ENCODE measurements at regions not wholly inside any gene's neighbourhood (a gene's known extent, or its start where the extent isn't known, plus 50 kb on each side); places are given as distances from the start of the nearest gene placed in this dataset.

DNA sequence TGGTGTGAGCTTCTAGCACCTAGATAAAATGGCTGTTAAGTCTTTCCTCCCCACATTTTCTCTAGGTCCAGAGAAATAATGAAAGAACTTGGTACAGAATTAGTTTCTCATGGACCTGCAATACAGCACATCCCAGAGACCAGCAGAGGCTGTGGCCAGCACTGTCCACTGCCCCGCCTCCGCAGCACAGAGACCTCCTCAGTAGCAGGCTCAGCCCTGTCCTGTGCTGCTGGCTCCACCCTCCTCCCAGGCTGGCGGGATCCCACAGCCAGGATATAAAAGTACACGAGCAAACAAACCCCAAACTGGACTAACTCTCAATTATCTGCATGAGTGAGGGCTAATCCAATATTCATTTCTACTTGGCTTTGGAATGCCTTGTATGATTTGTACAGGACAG, 401.5 kb downstream of the RPS6KC1 start:
- WGBS (ENCODE audit: low lambda C conversion rate): 38% methylated on average over 4 of the region's 4 CpGs
- CTCF ChIA-PET: no interaction called here

More for the DNA sequence above, 401.5 kb downstream of the RPS6KC1 start:
- H3K27me3 ChIP-seq (ENCODE audit: insufficient read depth): no peaks in the 10 kb centered on the region
- no peaks in the 10 kb centered on the region for H3K79me2 ChIP-seq (ENCODE audit: insufficient read depth)
- H3K4me1 ChIP-seq (ENCODE audit: control insufficient read depth in 1 of 2, insufficient read depth in 2 of 2, low read depth in 1 of 2, low read length in 1 of 2): no peaks in the 10 kb centered on the region
- H4K20me1 ChIP-seq (ENCODE audit: insufficient read depth): no peaks in the 10 kb centered on the region
- H3K9me3 ChIP-seq: no peaks in the 10 kb centered on the region
- H3F3A ChIP-seq (replicated peaks; ENCODE audit: insufficient read depth): no peaks in the 10 kb centered on the region
- H3K9me2 ChIP-seq: no peaks in the 10 kb centered on the region
- no peak for DNase-seq
- TF ChIP-seq, protein P1, sequence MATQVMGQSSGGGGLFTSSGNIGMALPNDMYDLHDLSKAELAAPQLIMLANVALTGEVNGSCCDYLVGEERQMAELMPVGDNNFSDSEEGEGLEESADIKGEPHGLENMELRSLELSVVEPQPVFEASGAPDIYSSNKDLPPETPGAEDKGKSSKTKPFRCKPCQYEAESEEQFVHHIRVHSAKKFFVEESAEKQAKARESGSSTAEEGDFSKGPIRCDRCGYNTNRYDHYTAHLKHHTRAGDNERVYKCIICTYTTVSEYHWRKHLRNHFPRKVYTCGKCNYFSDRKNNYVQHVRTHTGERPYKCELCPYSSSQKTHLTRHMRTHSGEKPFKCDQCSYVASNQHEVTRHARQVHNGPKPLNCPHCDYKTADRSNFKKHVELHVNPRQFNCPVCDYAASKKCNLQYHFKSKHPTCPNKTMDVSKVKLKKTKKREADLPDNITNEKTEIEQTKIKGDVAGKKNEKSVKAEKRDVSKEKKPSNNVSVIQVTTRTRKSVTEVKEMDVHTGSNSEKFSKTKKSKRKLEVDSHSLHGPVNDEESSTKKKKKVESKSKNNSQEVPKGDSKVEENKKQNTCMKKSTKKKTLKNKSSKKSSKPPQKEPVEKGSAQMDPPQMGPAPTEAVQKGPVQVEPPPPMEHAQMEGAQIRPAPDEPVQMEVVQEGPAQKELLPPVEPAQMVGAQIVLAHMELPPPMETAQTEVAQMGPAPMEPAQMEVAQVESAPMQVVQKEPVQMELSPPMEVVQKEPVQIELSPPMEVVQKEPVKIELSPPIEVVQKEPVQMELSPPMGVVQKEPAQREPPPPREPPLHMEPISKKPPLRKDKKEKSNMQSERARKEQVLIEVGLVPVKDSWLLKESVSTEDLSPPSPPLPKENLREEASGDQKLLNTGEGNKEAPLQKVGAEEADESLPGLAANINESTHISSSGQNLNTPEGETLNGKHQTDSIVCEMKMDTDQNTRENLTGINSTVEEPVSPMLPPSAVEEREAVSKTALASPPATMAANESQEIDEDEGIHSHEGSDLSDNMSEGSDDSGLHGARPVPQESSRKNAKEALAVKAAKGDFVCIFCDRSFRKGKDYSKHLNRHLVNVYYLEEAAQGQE (IDR thresholded peaks at IDR 0.05; ENCODE audit: low read depth, low read length): no peak
- no peak for TF ChIP-seq RCOR1 (IDR thresholded peaks at IDR 0.05; ENCODE audit: low read length)
- no peak for TF ChIP-seq FOXM1 (IDR thresholded peaks at IDR 0.05; ENCODE audit: low read depth)
- TF ChIP-seq NRF1 (IDR thresholded peaks at IDR 0.05; ENCODE audit: low read depth, low read length): no peak
- no peak for TF ChIP-seq SIN3A (IDR thresholded peaks at IDR 0.05; ENCODE audit: borderline replicate concordance, low read depth, low read length)
- TF ChIP-seq TAF1 (IDR thresholded peaks at IDR 0.05; ENCODE audit: borderline replicate concordance, low read depth, low read length): no peak
- no peak for TF ChIP-seq RFX5 (IDR thresholded peaks at IDR 0.05; ENCODE audit: low read length)
- TF ChIP-seq FOSL2 (IDR thresholded peaks at IDR 0.05; ENCODE audit: borderline replicate concordance, low read depth): no peak
- no peak for TF ChIP-seq TEAD4 (IDR thresholded peaks at IDR 0.05; ENCODE audit: borderline replicate concordance, insufficient read depth)
- TF ChIP-seq RAD21 (IDR thresholded peaks at IDR 0.05; ENCODE audit: low read length): no peak
- TF ChIP-seq EP300 (IDR thresholded peaks at IDR 0.05; ENCODE audit: borderline replicate concordance in 1 of 2, low read depth in 1 of 2, low read length in 1 of 2): no peak
- no peak for TF ChIP-seq RXRA (IDR thresholded peaks at IDR 0.05; ENCODE audit: borderline replicate concordance, low read depth)
- TF ChIP-seq, protein P2, sequence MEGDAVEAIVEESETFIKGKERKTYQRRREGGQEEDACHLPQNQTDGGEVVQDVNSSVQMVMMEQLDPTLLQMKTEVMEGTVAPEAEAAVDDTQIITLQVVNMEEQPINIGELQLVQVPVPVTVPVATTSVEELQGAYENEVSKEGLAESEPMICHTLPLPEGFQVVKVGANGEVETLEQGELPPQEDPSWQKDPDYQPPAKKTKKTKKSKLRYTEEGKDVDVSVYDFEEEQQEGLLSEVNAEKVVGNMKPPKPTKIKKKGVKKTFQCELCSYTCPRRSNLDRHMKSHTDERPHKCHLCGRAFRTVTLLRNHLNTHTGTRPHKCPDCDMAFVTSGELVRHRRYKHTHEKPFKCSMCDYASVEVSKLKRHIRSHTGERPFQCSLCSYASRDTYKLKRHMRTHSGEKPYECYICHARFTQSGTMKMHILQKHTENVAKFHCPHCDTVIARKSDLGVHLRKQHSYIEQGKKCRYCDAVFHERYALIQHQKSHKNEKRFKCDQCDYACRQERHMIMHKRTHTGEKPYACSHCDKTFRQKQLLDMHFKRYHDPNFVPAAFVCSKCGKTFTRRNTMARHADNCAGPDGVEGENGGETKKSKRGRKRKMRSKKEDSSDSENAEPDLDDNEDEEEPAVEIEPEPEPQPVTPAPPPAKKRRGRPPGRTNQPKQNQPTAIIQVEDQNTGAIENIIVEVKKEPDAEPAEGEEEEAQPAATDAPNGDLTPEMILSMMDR (IDR thresholded peaks at IDR 0.05): no peak
- no peak for TF ChIP-seq NFIC (IDR thresholded peaks at IDR 0.05; ENCODE audit: borderline replicate concordance)
- TF ChIP-seq MEF2A (IDR thresholded peaks at IDR 0.05; ENCODE audit: borderline replicate concordance, low read depth): no peak
- TF ChIP-seq, protein P3, sequence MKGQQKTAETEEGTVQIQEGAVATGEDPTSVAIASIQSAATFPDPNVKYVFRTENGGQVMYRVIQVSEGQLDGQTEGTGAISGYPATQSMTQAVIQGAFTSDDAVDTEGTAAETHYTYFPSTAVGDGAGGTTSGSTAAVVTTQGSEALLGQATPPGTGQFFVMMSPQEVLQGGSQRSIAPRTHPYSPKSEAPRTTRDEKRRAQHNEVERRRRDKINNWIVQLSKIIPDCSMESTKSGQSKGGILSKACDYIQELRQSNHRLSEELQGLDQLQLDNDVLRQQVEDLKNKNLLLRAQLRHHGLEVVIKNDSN (IDR thresholded peaks at IDR 0.05; ENCODE audit: borderline replicate concordance, low read depth): no peak
- TF ChIP-seq GABPA (IDR thresholded peaks at IDR 0.05; ENCODE audit: low read depth): no peak
- POLR2A ChIA-PET: no interaction called here
- H3K4me2 ChIP-seq: no peak overlapping the region
- no peak overlapping the region for H3K4me3 ChIP-seq (ENCODE audit: low read depth in 2 of 2, low read length in 1 of 2)
- no peak overlapping the region for H3K9ac ChIP-seq
- no peak overlapping the region for H3K27ac ChIP-seq (ENCODE audit: low read depth in 2 of 2, low read length in 1 of 2)
- no peak overlapping the region for H2AFZ ChIP-seq (ENCODE audit: low read depth)
- H3K36me3 ChIP-seq (replicated peaks in 1 of 2; ENCODE audit: control insufficient read depth in 1 of 2, insufficient read depth in 2 of 2, low read length in 1 of 2): no peaks in the 10 kb centered on the region

Data from SK-N-SH (cell line).